AG04450 (cell line): ENCODE measurements at regions not wholly inside any gene's neighbourhood (a gene's known extent, or its start where the extent isn't known, plus 50 kb on each side); places are given as distances from the start of the nearest gene placed in this dataset.

Experiments
- CTCF ChIA-PET: fragments of 300-600, 350-600 bp; formaldehyde crosslinking; extraction: SDS; loops from one replicate; lab custom pipeline; 2022; ENCODE audit warnings: antibody characterized with exemption, inconsistent platforms; lab: Charles Lee
- POLR2A ChIA-PET: fragments of 350-600 bp; formaldehyde crosslinking; extraction: SDS; loops from one replicate; lab custom pipeline; 2021; ENCODE audit warnings: antibody characterized with exemption, inconsistent platforms; lab: Yijun Ruan, JAX
- DNase-seq: peaks from one replicate; pipeline ENCODE4 v3.0.0-alpha.2; 2011; ENCODE audit warnings: low read depth, low spot score
- H3K27ac ChIP-seq: one replicate; pipeline ENCODE4 v1.5.1; 2012; ENCODE audit warnings: low read depth, low read length, control low read depth
- H3K27me3 ChIP-seq: one replicate; pipeline ENCODE4 v1.6.0; 2012; ENCODE audit warnings: low read length; ENCODE audit not compliant: control insufficient read depth, insufficient read depth
- H3K4me3 ChIP-seq: 2 replicates; pipeline ENCODE4 v1.5.1; 2011; ENCODE audit warnings: mild to moderate bottlenecking, low read depth, low read length, control low read depth
- H3K9me3 ChIP-seq: 2 replicates; pipeline ENCODE4 v1.5.1; 2012; ENCODE audit warnings: low read length; ENCODE audit not compliant: control insufficient read depth, insufficient read depth
- TF ChIP-seq, protein P1 (sequence below): IDR thresholded peaks from 2 replicates; pipeline ENCODE4 v1.5.1; 2011; ENCODE audit warnings: low read depth, low read length, control low read depth, inconsistent platforms

DNA sequence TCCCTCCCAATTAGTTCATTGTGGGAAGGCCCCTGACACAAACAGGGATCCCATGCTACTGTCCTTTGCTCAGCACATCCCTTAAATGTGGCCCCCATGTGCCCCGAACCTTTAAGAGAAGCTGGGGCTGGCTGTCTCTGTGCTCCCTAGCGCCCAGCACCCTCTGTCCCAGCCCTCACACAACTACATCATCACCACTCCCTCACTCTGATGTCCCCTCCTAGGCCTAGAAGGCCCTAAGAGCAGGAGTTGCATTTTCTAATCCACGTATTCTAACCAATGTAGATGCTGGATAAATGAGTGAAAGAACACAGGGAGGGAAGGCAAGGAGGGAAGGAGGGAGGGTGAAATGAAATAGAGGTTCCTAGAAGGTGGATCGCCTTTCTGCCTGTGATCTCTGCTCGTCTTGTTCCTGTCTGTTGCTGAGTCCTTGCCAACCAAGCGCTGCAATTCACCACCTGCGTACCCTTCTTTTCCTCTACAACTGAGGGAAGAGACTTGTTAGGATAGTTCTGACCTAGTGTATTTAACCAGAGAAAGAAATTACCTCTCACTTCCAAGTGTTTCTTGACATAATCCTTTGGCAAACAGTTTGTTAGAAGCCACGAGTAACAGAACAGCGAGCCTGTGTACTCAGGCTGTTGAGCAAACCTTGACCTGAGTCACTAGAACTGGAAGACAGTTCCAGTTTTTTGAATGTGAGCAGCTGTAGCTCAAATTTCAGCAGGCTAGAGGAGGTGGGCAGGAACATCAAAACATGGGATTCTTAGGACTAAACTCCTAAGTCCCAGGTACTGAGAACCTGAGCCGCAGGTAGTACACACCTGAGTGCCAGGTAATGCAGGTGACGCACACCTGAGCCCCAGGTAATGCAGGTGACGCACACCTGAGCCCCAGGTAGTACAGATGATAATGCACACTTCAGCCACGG lies 181.5 kb upstream of the ID2 start:
- ChIA-PET POLR2A (no interaction called here), CTCF (no interaction called here)
- Histone ChIP-seq H3K9me3 (no peaks in the 10 kb centered on the region), H3K4me3 (no peak overlapping the region), H3K27me3 (peaks cover 10% of the 10 kb centered on the region), H3K27ac (no peak overlapping the region)
- TF ChIP-seq, protein P1, sequence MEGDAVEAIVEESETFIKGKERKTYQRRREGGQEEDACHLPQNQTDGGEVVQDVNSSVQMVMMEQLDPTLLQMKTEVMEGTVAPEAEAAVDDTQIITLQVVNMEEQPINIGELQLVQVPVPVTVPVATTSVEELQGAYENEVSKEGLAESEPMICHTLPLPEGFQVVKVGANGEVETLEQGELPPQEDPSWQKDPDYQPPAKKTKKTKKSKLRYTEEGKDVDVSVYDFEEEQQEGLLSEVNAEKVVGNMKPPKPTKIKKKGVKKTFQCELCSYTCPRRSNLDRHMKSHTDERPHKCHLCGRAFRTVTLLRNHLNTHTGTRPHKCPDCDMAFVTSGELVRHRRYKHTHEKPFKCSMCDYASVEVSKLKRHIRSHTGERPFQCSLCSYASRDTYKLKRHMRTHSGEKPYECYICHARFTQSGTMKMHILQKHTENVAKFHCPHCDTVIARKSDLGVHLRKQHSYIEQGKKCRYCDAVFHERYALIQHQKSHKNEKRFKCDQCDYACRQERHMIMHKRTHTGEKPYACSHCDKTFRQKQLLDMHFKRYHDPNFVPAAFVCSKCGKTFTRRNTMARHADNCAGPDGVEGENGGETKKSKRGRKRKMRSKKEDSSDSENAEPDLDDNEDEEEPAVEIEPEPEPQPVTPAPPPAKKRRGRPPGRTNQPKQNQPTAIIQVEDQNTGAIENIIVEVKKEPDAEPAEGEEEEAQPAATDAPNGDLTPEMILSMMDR: no peak
- no peak for DNase-seq

DNA sequence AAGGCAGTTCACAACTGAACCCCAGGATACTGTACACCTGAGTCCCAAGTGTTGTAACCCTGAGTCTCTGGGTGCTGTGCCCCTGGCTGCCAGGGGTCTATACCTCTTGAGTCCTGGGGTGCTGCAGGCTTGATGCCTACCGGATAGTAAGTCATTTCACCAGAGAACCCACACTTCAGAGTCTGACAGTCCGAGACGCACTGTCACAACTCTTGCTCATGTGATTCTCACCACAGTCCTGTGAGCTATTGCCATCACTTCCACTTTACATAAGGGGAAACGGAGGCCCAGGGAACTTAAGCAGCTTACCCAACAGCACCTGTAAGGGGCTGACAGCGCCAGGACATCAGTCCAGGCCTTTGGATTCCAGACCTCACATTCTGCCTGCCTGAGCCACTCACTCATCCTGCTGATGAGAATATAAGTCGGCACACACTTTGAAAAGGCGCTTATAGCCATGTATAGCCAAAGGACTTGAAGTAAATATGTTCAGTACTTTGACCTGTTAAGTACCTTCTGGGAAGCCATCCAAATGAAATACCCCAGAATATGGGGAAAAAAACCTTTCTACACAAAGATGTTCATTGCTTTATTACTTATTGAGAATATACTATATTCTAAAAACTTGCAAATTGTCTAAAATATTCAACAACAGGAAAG lies 180.7 kb upstream of the ID2 start:
- TF ChIP-seq, protein P1: no peak
- Histone ChIP-seq H3K27ac (no peak overlapping the region), H3K9me3 (no peaks in the 10 kb centered on the region), H3K27me3 (peaks cover 10% of the 10 kb centered on the region), H3K4me3 (no peak overlapping the region)
- DNase-seq: no peak
- ChIA-PET CTCF (no interaction called here), POLR2A (no interaction called here)

DNA sequence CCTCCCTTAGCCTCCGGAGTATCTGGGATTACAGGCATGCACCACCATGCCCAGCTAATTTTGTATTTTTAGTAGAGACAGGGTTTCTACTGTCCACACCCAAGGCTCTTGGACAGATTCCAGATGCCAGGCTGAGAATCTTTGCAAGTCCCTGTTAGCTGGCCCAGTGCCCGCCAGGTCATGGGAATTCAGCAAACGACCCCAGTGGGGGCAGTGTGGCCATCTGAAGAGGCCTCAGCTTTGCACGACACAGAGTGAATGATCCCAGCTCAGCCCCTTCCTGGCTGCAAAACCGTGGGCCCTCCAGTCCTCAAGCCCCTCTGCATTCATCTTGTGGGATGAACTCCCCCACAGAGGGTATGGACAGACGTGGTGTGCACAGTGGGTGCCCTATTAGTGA lies 179.5 kb upstream of the ID2 start:
- no peak for DNase-seq
- POLR2A ChIA-PET: no interaction called here
- H3K4me3 ChIP-seq: no peak overlapping the region
- TF ChIP-seq, protein P1: no peak
- H3K9me3 ChIP-seq: no peaks in the 10 kb centered on the region
- peaks cover 13% of the 10 kb centered on the region for H3K27me3 ChIP-seq
- H3K27ac ChIP-seq: no peak overlapping the region
- CTCF ChIA-PET: no interaction called here

DNA sequence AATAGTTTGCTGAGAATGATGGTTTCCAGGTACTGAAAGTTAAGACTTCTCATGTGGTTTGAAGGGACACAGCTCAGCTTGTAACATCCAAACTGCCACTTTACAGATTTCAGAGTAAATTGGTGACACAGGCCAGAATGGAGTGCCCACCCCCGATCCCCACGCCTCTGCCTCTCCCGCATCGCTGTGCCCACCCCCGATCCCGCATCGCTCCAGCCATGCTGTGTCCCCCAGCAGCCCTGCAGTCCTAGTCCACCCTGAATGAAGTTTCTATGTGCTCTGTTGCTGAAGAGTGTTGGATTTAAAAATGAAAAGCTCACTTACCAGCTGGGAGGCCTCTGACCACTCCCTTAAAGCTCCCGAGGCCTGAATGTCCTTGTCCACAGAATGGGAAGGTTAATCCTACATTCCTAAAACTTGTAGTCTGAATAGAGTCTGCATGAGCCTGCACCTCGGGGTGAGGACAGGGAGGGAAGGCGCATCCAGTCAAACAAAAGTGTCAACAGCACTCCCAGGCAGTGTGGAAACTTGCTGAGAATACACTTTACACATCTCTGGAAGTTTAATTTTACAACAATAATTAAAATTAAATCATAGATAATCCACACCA lies 176.4 kb upstream of the ID2 start:
- H3K9me3 ChIP-seq: peaks cover 11% of the 10 kb centered on the region
- H3K27me3 ChIP-seq: peaks cover 14% of the 10 kb centered on the region
- POLR2A ChIA-PET: no interaction called here
- no peak overlapping the region for H3K4me3 ChIP-seq
- TF ChIP-seq, protein P1: no peak
- DNase-seq: no peak
- CTCF ChIA-PET: no interaction called here
- no peak overlapping the region for H3K27ac ChIP-seq
